GM19043 (cell line): ENCODE measurements at regions not wholly inside any gene's neighbourhood (a gene's known extent, or its start where the extent isn't known, plus 50 kb on each side); places are given as distances from the start of the nearest gene placed in this dataset.
A peak's percentile ranks its signal among the peaks of the same experiment; 100 is the strongest.

Experiments
- ATAC-seq: cut with Tn5 transposase; IDR thresholded peaks from one replicate; pipeline ENCODE4 v1.9.1; 2021; ENCODE audit warnings: low read depth; ENCODE audit not compliant: unreplicated experiment

- no peak for ATAC-seq
Observed at GRCh38 chrX:15191830-15192229, 78.1 kb downstream of the ASB9 start.

- ATAC-seq = no peak
Observed at GRCh38 chrX:15188039-15188438, 81.8 kb downstream of the ASB9 start.

GRCh38 chrX:15177316-15177715 lies 92.6 kb downstream of the ASB9 start:
- ATAC-seq = no peak

GRCh38 chrX:15173411-15173810 lies 96.5 kb downstream of the ASB9 start:
- ATAC-seq = no peak

GRCh38 chrX:15170927-15171326 lies 99.0 kb downstream of the ASB9 start:
- ATAC-seq = no peak

GRCh38 chrX:15167826-15168225 lies 102.1 kb downstream of the ASB9 start:
- no peak for ATAC-seq

- ATAC-seq = no peak
Observed at GRCh38 chrX:15165832-15166231, 104.1 kb downstream of the ASB9 start.

- no peak for ATAC-seq
Observed at GRCh38 chrX:15163131-15163530, 106.8 kb downstream of the ASB9 start.

- no peak for ATAC-seq
Observed at GRCh38 chrX:15160558-15161095, 109.3 kb downstream of the ASB9 start.

GRCh38 chrX:15158736-15159406 lies 111.0 kb downstream of the ASB9 start:
- peak; percentile 62 for ATAC-seq

GRCh38 chrX:15158350-15158735 lies 111.5 kb downstream of the ASB9 start:
- ATAC-seq = no peak

GRCh38 chrX:15157624-15158023 lies 112.3 kb downstream of the ASB9 start:
- no peak for ATAC-seq

GRCh38 chrX:15151267-15152186 lies 118.4 kb downstream of the ASB9 start:
- ATAC-seq = peak; percentile 59

- no peak for ATAC-seq
Observed at GRCh38 chrX:15150586-15150985, 119.3 kb downstream of the ASB9 start.

GRCh38 chrX:15146515-15146914 lies 123.4 kb downstream of the ASB9 start:
- no peak for ATAC-seq

- ATAC-seq = no peak
Observed at GRCh38 chrX:15143825-15144121, 126.1 kb downstream of the ASB9 start.

- no peak for ATAC-seq
Observed at GRCh38 chrX:15143050-15143824, 126.6 kb downstream of the ASB9 start.

GRCh38 chrX:15142084-15142715 lies 127.7 kb downstream of the ASB9 start:
- no peak for ATAC-seq

GRCh38 chrX:15136795-15137194 lies 133.1 kb downstream of the ASB9 start:
- ATAC-seq = no peak

GRCh38 chrX:15129412-15129811 lies 140.5 kb downstream of the ASB9 start:
- ATAC-seq = no peak

- no peak for ATAC-seq
Observed at GRCh38 chrX:15128861-15129260, 141.0 kb downstream of the ASB9 start.
